ENCODE measurements at regions not wholly inside any gene's neighbourhood (a gene's known extent, or its start where the extent isn't known, plus 50 kb on each side); places are given as distances from the start of the nearest gene placed in this dataset.

DNA sequence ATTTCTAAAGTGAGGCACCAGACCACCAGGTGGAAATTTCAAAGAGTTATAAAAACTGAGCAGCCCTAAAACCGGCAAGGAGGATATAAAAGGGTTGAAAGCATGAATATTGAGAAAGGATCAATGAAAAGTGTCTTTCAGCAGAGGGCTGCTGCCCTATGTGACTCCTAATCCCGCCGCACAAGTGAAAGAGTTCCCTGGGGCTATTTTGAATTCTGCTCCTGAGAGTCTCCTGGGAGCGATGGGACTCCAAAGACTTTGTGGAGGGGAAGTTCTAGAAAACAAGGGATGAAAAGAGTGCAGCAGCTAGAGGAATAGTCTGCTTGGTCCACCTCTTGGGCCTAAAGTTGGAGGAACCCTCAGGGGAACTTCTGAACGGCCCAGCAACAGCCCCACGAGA, 205.2 kb downstream of the SP3 start:
- CTCF ChIA-PET, result no interaction called here

DNA sequence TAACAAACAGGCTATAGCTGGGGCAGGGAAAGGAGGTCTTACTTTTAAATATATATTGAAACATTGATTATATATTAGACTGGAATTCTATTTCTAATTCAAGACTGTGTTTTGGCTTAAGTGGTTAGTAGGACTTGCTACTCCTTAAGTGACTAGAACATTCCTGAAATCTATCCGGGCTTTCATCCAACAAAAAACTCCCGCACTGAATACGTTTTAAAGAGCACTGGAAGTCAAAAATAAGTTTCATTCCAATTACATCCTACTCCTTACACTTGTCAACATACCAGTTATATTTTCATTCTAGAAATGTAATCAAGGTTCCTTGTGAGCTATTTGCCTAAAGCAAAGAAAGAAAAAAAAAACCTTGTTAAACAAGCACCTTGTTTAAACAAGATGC, 204.6 kb downstream of the SP3 start:
- POLR2A ChIA-PET (ENCODE audit: low non-redundant PET), result no interaction called here
- Histone ChIP-seq H3K36me3 (ENCODE audit: insufficient read depth, low read length, poor library complexity, severe bottlenecking) (no peaks in the 10 kb centered on the region), H3K27ac (ENCODE audit: low read depth, low read length, poor library complexity, severe bottlenecking) (no peak overlapping the region), H3K27me3 (replicated peaks; ENCODE audit: insufficient read depth, low read depth, low read length, poor library complexity) (no peaks in the 10 kb centered on the region), H3K9me3 (ENCODE audit: low read depth, low read length, poor library complexity, severe bottlenecking) (no peaks in the 10 kb centered on the region), H3K4me1 (ENCODE audit: insufficient read depth, low read length, poor library complexity, severe bottlenecking) (no peaks in the 10 kb centered on the region), H3K4me3 (ENCODE audit: low read depth, low read length, poor library complexity, severe bottlenecking) (no peak overlapping the region)
- CTCF ChIA-PET, result no interaction called here
- no peak for TF ChIP-seq EZH2 (IDR thresholded peaks at IDR 0.05; ENCODE audit: borderline replicate concordance, low read depth, low read length, poor library complexity, severe bottlenecking)
- TF ChIP-seq, protein P1, sequence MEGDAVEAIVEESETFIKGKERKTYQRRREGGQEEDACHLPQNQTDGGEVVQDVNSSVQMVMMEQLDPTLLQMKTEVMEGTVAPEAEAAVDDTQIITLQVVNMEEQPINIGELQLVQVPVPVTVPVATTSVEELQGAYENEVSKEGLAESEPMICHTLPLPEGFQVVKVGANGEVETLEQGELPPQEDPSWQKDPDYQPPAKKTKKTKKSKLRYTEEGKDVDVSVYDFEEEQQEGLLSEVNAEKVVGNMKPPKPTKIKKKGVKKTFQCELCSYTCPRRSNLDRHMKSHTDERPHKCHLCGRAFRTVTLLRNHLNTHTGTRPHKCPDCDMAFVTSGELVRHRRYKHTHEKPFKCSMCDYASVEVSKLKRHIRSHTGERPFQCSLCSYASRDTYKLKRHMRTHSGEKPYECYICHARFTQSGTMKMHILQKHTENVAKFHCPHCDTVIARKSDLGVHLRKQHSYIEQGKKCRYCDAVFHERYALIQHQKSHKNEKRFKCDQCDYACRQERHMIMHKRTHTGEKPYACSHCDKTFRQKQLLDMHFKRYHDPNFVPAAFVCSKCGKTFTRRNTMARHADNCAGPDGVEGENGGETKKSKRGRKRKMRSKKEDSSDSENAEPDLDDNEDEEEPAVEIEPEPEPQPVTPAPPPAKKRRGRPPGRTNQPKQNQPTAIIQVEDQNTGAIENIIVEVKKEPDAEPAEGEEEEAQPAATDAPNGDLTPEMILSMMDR (conservative IDR thresholded peaks at IDR 0.05; ENCODE audit: low read depth, low read length), result no peak
- intact Hi-C loops (cut with micrococcal nuclease; ENCODE audit: unreplicated experiment), result no loop called here
- no TSS peak for BruUV-seq (replicated peaks)
- no peak for DNase-seq (ENCODE audit: low spot score)

More for the DNA sequence above, 205.2 kb downstream of the SP3 start:
- Histone ChIP-seq H3K27ac (ENCODE audit: low read depth, low read length, poor library complexity, severe bottlenecking) (no peak overlapping the region), H3K4me1 (ENCODE audit: insufficient read depth, low read length, poor library complexity, severe bottlenecking) (no peaks in the 10 kb centered on the region), H3K4me3 (ENCODE audit: low read depth, low read length, poor library complexity, severe bottlenecking) (no peak overlapping the region), H3K27me3 (replicated peaks; ENCODE audit: insufficient read depth, low read depth, low read length, poor library complexity) (no peaks in the 10 kb centered on the region), H3K36me3 (ENCODE audit: insufficient read depth, low read length, poor library complexity, severe bottlenecking) (no peaks in the 10 kb centered on the region), H3K9me3 (ENCODE audit: low read depth, low read length, poor library complexity, severe bottlenecking) (no peaks in the 10 kb centered on the region)
- TF ChIP-seq, protein P1 (conservative IDR thresholded peaks at IDR 0.05; ENCODE audit: low read depth, low read length), result no peak
- no peak for TF ChIP-seq EZH2 (IDR thresholded peaks at IDR 0.05; ENCODE audit: borderline replicate concordance, low read depth, low read length, poor library complexity, severe bottlenecking)
- BruUV-seq (replicated peaks), result no TSS peak
- no peak for DNase-seq (ENCODE audit: low spot score)
- intact Hi-C loops (cut with micrococcal nuclease; ENCODE audit: unreplicated experiment), result loop anchor here (10.0 kb wide), 2 partner anchors 285 to 585 kb away; no protein-coding TSS in a partner anchor
- POLR2A ChIA-PET (ENCODE audit: low non-redundant PET), result no interaction called here

DNA sequence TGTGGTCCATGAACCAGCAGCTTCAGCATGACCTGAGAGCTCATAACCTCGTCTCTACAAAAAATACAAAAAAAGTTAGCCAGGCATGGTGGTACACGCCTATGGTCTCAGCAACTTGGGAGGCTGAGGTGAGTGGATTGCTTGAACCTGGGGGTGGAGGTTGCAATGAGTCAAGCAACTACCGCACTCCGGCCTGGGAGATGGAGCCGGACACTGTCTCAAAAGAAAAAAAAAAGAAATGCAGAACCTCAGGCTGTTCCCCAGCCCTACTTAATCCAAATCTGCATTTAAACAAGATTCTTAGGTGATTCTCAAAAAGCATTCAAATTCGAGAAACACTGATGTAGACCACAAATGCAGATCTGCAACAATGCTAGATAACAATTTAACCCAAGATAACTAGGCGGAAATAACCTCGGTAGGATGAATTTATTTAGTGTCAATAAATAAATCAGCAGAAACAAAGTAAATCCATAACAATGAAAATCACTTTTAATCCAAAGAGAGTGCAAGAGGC, 203.5 kb downstream of the SP3 start:
- no TSS peak for BruUV-seq (replicated peaks)
- CTCF ChIA-PET, result no interaction called here
- Histone ChIP-seq H3K36me3 (ENCODE audit: insufficient read depth, low read length, poor library complexity, severe bottlenecking) (no peaks in the 10 kb centered on the region), H3K27me3 (replicated peaks; ENCODE audit: insufficient read depth, low read depth, low read length, poor library complexity) (no peaks in the 10 kb centered on the region), H3K4me1 (ENCODE audit: insufficient read depth, low read length, poor library complexity, severe bottlenecking) (no peaks in the 10 kb centered on the region), H3K27ac (ENCODE audit: low read depth, low read length, poor library complexity, severe bottlenecking) (no peak overlapping the region), H3K9me3 (ENCODE audit: low read depth, low read length, poor library complexity, severe bottlenecking) (no peaks in the 10 kb centered on the region), H3K4me3 (ENCODE audit: low read depth, low read length, poor library complexity, severe bottlenecking) (no peak overlapping the region)
- intact Hi-C loops (cut with micrococcal nuclease; ENCODE audit: unreplicated experiment), result no loop called here
- TF ChIP-seq, protein P1 (conservative IDR thresholded peaks at IDR 0.05; ENCODE audit: low read depth, low read length), result no peak
- no peak for TF ChIP-seq EZH2 (IDR thresholded peaks at IDR 0.05; ENCODE audit: borderline replicate concordance, low read depth, low read length, poor library complexity, severe bottlenecking)
- DNase-seq (ENCODE audit: low spot score), result no peak
- POLR2A ChIA-PET (ENCODE audit: low non-redundant PET), result no interaction called here

All from A673 (cell line).